ENCODE measurements at regions not wholly inside any gene's neighbourhood (a gene's known extent, or its start where the extent isn't known, plus 50 kb on each side); places are given as distances from the start of the nearest gene placed in this dataset.
"Not testable (repeated sequence)": the region's sequence is repeated elsewhere in the genome, so short reads cannot be mapped to it uniquely, and the experiment has no call there.

- 92 to 93% methylated on average over 13 to 16 of the region's 28 CpGs for WGBS, 2 experiments (ENCODE audit: insufficient coverage in 2 of 2)
- not testable (repeated sequence) for H3K9me3 ChIP-seq (ENCODE audit: control insufficient read depth, low read length); H3K4me3 ChIP-seq (ENCODE audit: extremely low read depth, insufficient read depth, low read length, poor library complexity, severe bottlenecking); H3K27ac ChIP-seq (ENCODE audit: low read depth, low read length, severe bottlenecking); H3K36me3 ChIP-seq (ENCODE audit: control insufficient read depth, insufficient read depth, low read length); H3K4me1 ChIP-seq (ENCODE audit: control insufficient read depth, insufficient read depth, low read length, poor library complexity, severe bottlenecking)
These were observed 347.3 kb downstream of the HINT1 start for GRCh38 chr5:130817598-130818384.

- no peak overlapping the region for H3K4me3 ChIP-seq (ENCODE audit: extremely low read depth, insufficient read depth, low read length, poor library complexity, severe bottlenecking)
- no peaks in the 10 kb centered on the region for H3K4me1 ChIP-seq (ENCODE audit: control insufficient read depth, insufficient read depth, low read length, poor library complexity, severe bottlenecking)
- H3K9me3 ChIP-seq (ENCODE audit: control insufficient read depth, low read length), result no peaks in the 10 kb centered on the region
- no peak overlapping the region for H3K27ac ChIP-seq (ENCODE audit: low read depth, low read length, severe bottlenecking)
- no peaks in the 10 kb centered on the region for H3K36me3 ChIP-seq (ENCODE audit: control insufficient read depth, insufficient read depth, low read length)
These were observed 349.8 kb downstream of the HINT1 start for GRCh38 chr5:130815246-130815645.

GRCh38 chr5:130808691-130809090 is 356.4 kb downstream of the HINT1 start:
- Histone ChIP-seq H3K4me3 (ENCODE audit: extremely low read depth, insufficient read depth, low read length, poor library complexity, severe bottlenecking) (no peak overlapping the region), H3K4me1 (ENCODE audit: control insufficient read depth, insufficient read depth, low read length, poor library complexity, severe bottlenecking) (no peaks in the 10 kb centered on the region), H3K27ac (ENCODE audit: low read depth, low read length, severe bottlenecking) (no peak overlapping the region), H3K36me3 (ENCODE audit: control insufficient read depth, insufficient read depth, low read length) (no peaks in the 10 kb centered on the region), H3K9me3 (ENCODE audit: control insufficient read depth, low read length) (no peaks in the 10 kb centered on the region)
- WGBS, 2 experiments (ENCODE audit: insufficient coverage in 2 of 2), result 90 to 100% methylated on average over 2 of the region's 4 CpGs

GRCh38 chr5:130805648-130806047 is 359.4 kb downstream of the HINT1 start:
- no peaks in the 10 kb centered on the region for H3K9me3 ChIP-seq (ENCODE audit: control insufficient read depth, low read length)
- H3K4me3 ChIP-seq (ENCODE audit: extremely low read depth, insufficient read depth, low read length, poor library complexity, severe bottlenecking), result no peak overlapping the region
- no peaks in the 10 kb centered on the region for H3K4me1 ChIP-seq (ENCODE audit: control insufficient read depth, insufficient read depth, low read length, poor library complexity, severe bottlenecking)
- no peak overlapping the region for H3K27ac ChIP-seq (ENCODE audit: low read depth, low read length, severe bottlenecking)
- 71 to 73% methylated on average over 2 of the region's 2 CpGs for WGBS, 2 experiments (ENCODE audit: insufficient coverage in 2 of 2)
- H3K36me3 ChIP-seq (ENCODE audit: control insufficient read depth, insufficient read depth, low read length), result no peaks in the 10 kb centered on the region

GRCh38 chr5:130805036-130805435 is 360.0 kb downstream of the HINT1 start:
- Histone ChIP-seq H3K4me3 (ENCODE audit: extremely low read depth, insufficient read depth, low read length, poor library complexity, severe bottlenecking) (no peak overlapping the region), H3K27ac (ENCODE audit: low read depth, low read length, severe bottlenecking) (no peak overlapping the region), H3K4me1 (ENCODE audit: control insufficient read depth, insufficient read depth, low read length, poor library complexity, severe bottlenecking) (no peaks in the 10 kb centered on the region), H3K9me3 (ENCODE audit: control insufficient read depth, low read length) (no peaks in the 10 kb centered on the region), H3K36me3 (ENCODE audit: control insufficient read depth, insufficient read depth, low read length) (no peaks in the 10 kb centered on the region)

GRCh38 chr5:130801963-130802362 is 363.1 kb downstream of the HINT1 start:
- Histone ChIP-seq H3K27ac (ENCODE audit: low read depth, low read length, severe bottlenecking) (no peak overlapping the region), H3K4me3 (ENCODE audit: extremely low read depth, insufficient read depth, low read length, poor library complexity, severe bottlenecking) (no peak overlapping the region), H3K9me3 (ENCODE audit: control insufficient read depth, low read length) (no peaks in the 10 kb centered on the region), H3K4me1 (ENCODE audit: control insufficient read depth, insufficient read depth, low read length, poor library complexity, severe bottlenecking) (no peaks in the 10 kb centered on the region), H3K36me3 (ENCODE audit: control insufficient read depth, insufficient read depth, low read length) (no peaks in the 10 kb centered on the region)
- 94 to 100% methylated on average over 2 of the region's 2 CpGs for WGBS, 2 experiments (ENCODE audit: insufficient coverage in 2 of 2)

- no peaks in the 10 kb centered on the region for H3K4me1 ChIP-seq (ENCODE audit: control insufficient read depth, insufficient read depth, low read length, poor library complexity, severe bottlenecking)
These were observed 366.0 kb downstream of the HINT1 start for GRCh38 chr5:130799015-130799414.

GRCh38 chr5:130797303-130797702 is 367.8 kb downstream of the HINT1 start:
- Histone ChIP-seq H3K27ac (ENCODE audit: low read depth, low read length, severe bottlenecking) (no peak overlapping the region), H3K4me1 (ENCODE audit: control insufficient read depth, insufficient read depth, low read length, poor library complexity, severe bottlenecking) (no peaks in the 10 kb centered on the region), H3K4me3 (ENCODE audit: extremely low read depth, insufficient read depth, low read length, poor library complexity, severe bottlenecking) (no peak overlapping the region), H3K36me3 (ENCODE audit: control insufficient read depth, insufficient read depth, low read length) (no peaks in the 10 kb centered on the region), H3K9me3 (ENCODE audit: control insufficient read depth, low read length) (no peaks in the 10 kb centered on the region)
- 87 to 94% methylated on average over 2 of the region's 3 CpGs for WGBS, 2 experiments (ENCODE audit: insufficient coverage in 2 of 2)

More at GRCh38 chr5:130799015-130799414, 366.0 kb downstream of the HINT1 start:
- no peak overlapping the region for H3K27ac ChIP-seq (ENCODE audit: low read depth, low read length, severe bottlenecking)
- no peak overlapping the region for H3K4me3 ChIP-seq (ENCODE audit: extremely low read depth, insufficient read depth, low read length, poor library complexity, severe bottlenecking)
- H3K36me3 ChIP-seq (ENCODE audit: control insufficient read depth, insufficient read depth, low read length), result no peaks in the 10 kb centered on the region
- H3K9me3 ChIP-seq (ENCODE audit: control insufficient read depth, low read length), result no peaks in the 10 kb centered on the region

GRCh38 chr5:130796902-130797301 is 368.2 kb downstream of the HINT1 start:
- WGBS, 2 experiments (ENCODE audit: insufficient coverage in 2 of 2), result no CpG with 5 or more reads among the region's 2 CpGs
- no peaks in the 10 kb centered on the region for H3K36me3 ChIP-seq (ENCODE audit: control insufficient read depth, insufficient read depth, low read length)
- no peaks in the 10 kb centered on the region for H3K4me1 ChIP-seq (ENCODE audit: control insufficient read depth, insufficient read depth, low read length, poor library complexity, severe bottlenecking)
- H3K9me3 ChIP-seq (ENCODE audit: control insufficient read depth, low read length), result no peaks in the 10 kb centered on the region
- no peak overlapping the region for H3K27ac ChIP-seq (ENCODE audit: low read depth, low read length, severe bottlenecking)
- H3K4me3 ChIP-seq (ENCODE audit: extremely low read depth, insufficient read depth, low read length, poor library complexity, severe bottlenecking), result no peak overlapping the region

- H3K4me3 ChIP-seq (ENCODE audit: extremely low read depth, insufficient read depth, low read length, poor library complexity, severe bottlenecking), result no peak overlapping the region
- no peaks in the 10 kb centered on the region for H3K36me3 ChIP-seq (ENCODE audit: control insufficient read depth, insufficient read depth, low read length)
- no peak overlapping the region for H3K27ac ChIP-seq (ENCODE audit: low read depth, low read length, severe bottlenecking)
- 83 to 100% methylated on average over 1 to 2 of the region's 2 CpGs for WGBS, 2 experiments (ENCODE audit: insufficient coverage in 2 of 2)
- H3K4me1 ChIP-seq (ENCODE audit: control insufficient read depth, insufficient read depth, low read length, poor library complexity, severe bottlenecking), result no peaks in the 10 kb centered on the region
- H3K9me3 ChIP-seq (ENCODE audit: control insufficient read depth, low read length), result no peaks in the 10 kb centered on the region
These were observed 369.0 kb downstream of the HINT1 start for GRCh38 chr5:130796032-130796431.

- no CpG with 5 or more reads among the region's 2 CpGs for WGBS, 2 experiments (ENCODE audit: insufficient coverage in 2 of 2)
- Histone ChIP-seq H3K36me3 (ENCODE audit: control insufficient read depth, insufficient read depth, low read length) (no peaks in the 10 kb centered on the region), H3K4me1 (ENCODE audit: control insufficient read depth, insufficient read depth, low read length, poor library complexity, severe bottlenecking) (no peaks in the 10 kb centered on the region), H3K9me3 (ENCODE audit: control insufficient read depth, low read length) (no peaks in the 10 kb centered on the region), H3K4me3 (ENCODE audit: extremely low read depth, insufficient read depth, low read length, poor library complexity, severe bottlenecking) (no peak overlapping the region), H3K27ac (ENCODE audit: low read depth, low read length, severe bottlenecking) (no peak overlapping the region)
These were observed 370.0 kb downstream of the HINT1 start for GRCh38 chr5:130795037-130795436.
